ENCODE measurements at regions not wholly inside any gene's neighbourhood (a gene's known extent, or its start where the extent isn't known, plus 50 kb on each side); places are given as distances from the start of the nearest gene placed in this dataset.

DNA sequence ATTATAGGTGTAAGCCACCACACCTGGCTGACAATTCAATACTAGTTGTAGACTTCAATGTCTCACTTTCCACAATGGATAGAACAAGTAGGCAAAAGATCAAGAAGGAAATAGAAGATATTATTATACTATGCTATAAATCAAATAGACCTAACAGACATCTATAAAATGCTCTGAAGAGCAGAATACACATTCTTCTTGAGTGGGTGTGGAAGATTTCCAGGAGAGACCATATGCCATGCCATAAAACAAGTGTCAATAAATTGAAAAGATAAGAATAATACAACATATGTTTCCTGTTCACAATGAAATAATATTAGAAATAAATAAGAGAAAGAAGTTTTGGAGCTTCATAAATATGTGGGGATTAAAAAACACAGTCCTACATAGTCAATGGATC lies 179.3 kb upstream of the AMOT start:
- TF ChIP-seq, protein P1, sequence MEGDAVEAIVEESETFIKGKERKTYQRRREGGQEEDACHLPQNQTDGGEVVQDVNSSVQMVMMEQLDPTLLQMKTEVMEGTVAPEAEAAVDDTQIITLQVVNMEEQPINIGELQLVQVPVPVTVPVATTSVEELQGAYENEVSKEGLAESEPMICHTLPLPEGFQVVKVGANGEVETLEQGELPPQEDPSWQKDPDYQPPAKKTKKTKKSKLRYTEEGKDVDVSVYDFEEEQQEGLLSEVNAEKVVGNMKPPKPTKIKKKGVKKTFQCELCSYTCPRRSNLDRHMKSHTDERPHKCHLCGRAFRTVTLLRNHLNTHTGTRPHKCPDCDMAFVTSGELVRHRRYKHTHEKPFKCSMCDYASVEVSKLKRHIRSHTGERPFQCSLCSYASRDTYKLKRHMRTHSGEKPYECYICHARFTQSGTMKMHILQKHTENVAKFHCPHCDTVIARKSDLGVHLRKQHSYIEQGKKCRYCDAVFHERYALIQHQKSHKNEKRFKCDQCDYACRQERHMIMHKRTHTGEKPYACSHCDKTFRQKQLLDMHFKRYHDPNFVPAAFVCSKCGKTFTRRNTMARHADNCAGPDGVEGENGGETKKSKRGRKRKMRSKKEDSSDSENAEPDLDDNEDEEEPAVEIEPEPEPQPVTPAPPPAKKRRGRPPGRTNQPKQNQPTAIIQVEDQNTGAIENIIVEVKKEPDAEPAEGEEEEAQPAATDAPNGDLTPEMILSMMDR (IDR thresholded peaks at IDR 0.05 in 8 of 11, conservative IDR thresholded peaks at IDR 0.05 in 3 of 11) = no peak
- TF ChIP-seq POLR2AphosphoS5 (IDR thresholded peaks at IDR 0.05) (no peak), POLR2A (IDR thresholded peaks at IDR 0.05) (no peak)
